ENCODE measurements at regions not wholly inside any gene's neighbourhood (a gene's known extent, or its start where the extent isn't known, plus 50 kb on each side); places are given as distances from the start of the nearest gene placed in this dataset.

- no peak for TF ChIP-seq POLR2A (IDR thresholded peaks at IDR 0.05)
- TF ChIP-seq, protein P1, sequence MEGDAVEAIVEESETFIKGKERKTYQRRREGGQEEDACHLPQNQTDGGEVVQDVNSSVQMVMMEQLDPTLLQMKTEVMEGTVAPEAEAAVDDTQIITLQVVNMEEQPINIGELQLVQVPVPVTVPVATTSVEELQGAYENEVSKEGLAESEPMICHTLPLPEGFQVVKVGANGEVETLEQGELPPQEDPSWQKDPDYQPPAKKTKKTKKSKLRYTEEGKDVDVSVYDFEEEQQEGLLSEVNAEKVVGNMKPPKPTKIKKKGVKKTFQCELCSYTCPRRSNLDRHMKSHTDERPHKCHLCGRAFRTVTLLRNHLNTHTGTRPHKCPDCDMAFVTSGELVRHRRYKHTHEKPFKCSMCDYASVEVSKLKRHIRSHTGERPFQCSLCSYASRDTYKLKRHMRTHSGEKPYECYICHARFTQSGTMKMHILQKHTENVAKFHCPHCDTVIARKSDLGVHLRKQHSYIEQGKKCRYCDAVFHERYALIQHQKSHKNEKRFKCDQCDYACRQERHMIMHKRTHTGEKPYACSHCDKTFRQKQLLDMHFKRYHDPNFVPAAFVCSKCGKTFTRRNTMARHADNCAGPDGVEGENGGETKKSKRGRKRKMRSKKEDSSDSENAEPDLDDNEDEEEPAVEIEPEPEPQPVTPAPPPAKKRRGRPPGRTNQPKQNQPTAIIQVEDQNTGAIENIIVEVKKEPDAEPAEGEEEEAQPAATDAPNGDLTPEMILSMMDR (IDR thresholded peaks at IDR 0.05) = no peak
Measured at GRCh38 chr6:170107606-170108222, 183.2 kb downstream of the DLL1 start.
